IPS-NIHi11 (cell line): ENCODE measurements at regions not wholly inside any gene's neighbourhood (a gene's known extent, or its start where the extent isn't known, plus 50 kb on each side); places are given as distances from the start of the nearest gene placed in this dataset.
"Not testable (repeated sequence)": the region's sequence is repeated elsewhere in the genome, so short reads cannot be mapped to it uniquely, and the experiment has no call there.

Source experiments
- DNase-seq: peaks from one replicate; pipeline ENCODE4 v3.0.0; 2012; ENCODE audit warnings: mixed read lengths, low spot score

- not testable (repeated sequence) for DNase-seq
Measured at GRCh38 chr10:45250694-45251075, 64.7 kb downstream of the OR13A1 start.
